ENCODE measurements at regions not wholly inside any gene's neighbourhood (a gene's known extent, or its start where the extent isn't known, plus 50 kb on each side); places are given as distances from the start of the nearest gene placed in this dataset.
A peak's percentile ranks its signal among the peaks of the same experiment; 100 is the strongest.

- 67 to 77% methylated on average over 2 of the region's 2 CpGs for WGBS, 2 donors
- no peak for TF ChIP-seq EP300 (IDR thresholded peaks at IDR 0.05)
- TF ChIP-seq CTCF (IDR thresholded peaks at IDR 0.05): no peak
- no peak for TF ChIP-seq POLR2A (IDR thresholded peaks at IDR 0.05)
- H3K27ac ChIP-seq: peak overlapping the region; percentile 69 to 86 (median 80)
- H3K27me3 ChIP-seq: no peaks in the 10 kb centered on the region
- H3K4me1 ChIP-seq: peaks cover 0 to 32% (median 17%) of the 10 kb centered on the region in 4 donors
- peaks cover 0 to 6% (median 0%) of the 10 kb centered on the region in 4 donors for H3K9me3 ChIP-seq
- no peak for DNase-seq (ENCODE audit: low spot score in 2 of 2)
- no peak overlapping the region for H3K4me3 ChIP-seq
- no peaks in the 10 kb centered on the region for H3K36me3 ChIP-seq
Observed at GRCh38 chr13:44210525-44210924, 163.1 kb upstream of the SERP2 start.

- no peak for TF ChIP-seq CTCF (IDR thresholded peaks at IDR 0.05)
- TF ChIP-seq EP300 (IDR thresholded peaks at IDR 0.05): peak; percentile 61 to 89
Observed at GRCh38 chr13:44211286-44211685, 162.3 kb upstream of the SERP2 start.

GRCh38 chr13:44211704-44212346, 161.8 kb upstream of the SERP2 start:
- H3K27me3 ChIP-seq: no peaks in the 10 kb centered on the region
- 78 to 79% methylated on average over 14 of the region's 14 CpGs for WGBS, 2 donors
- no peaks in the 10 kb centered on the region for H3K36me3 ChIP-seq
- no peak overlapping the region for H3K4me3 ChIP-seq
- no peak for DNase-seq (ENCODE audit: low spot score in 2 of 2)
- no peaks in the 10 kb centered on the region for H3K9me3 ChIP-seq
- H3K27ac ChIP-seq: peak overlapping the region; percentile 69 to 86 (median 80)
- H3K4me1 ChIP-seq: peaks cover 0 to 32% (median 17%) of the 10 kb centered on the region in 4 donors
- TF ChIP-seq CTCF (IDR thresholded peaks at IDR 0.05) (no peak), POLR2A (IDR thresholded peaks at IDR 0.05) (no peak)

More at GRCh38 chr13:44211286-44211685, 162.3 kb upstream of the SERP2 start:
- Histone ChIP-seq H3K27ac (peak overlapping the region; percentile 69 to 86 (median 80)), H3K4me3 (no peak overlapping the region), H3K4me1 (peaks cover 0 to 32% (median 17%) of the 10 kb centered on the region in 4 donors), H3K9me3 (no peaks in the 10 kb centered on the region), H3K36me3 (no peaks in the 10 kb centered on the region), H3K27me3 (no peaks in the 10 kb centered on the region)
- DNase-seq (ENCODE audit: low spot score in 2 of 2): no peak
- WGBS, 2 donors: 46 to 55% methylated on average over 4 of the region's 4 CpGs

- TF ChIP-seq EP300 (IDR thresholded peaks at IDR 0.05) (no peak), CTCF (IDR thresholded peaks at IDR 0.05) (no peak), POLR2A (IDR thresholded peaks at IDR 0.05) (no peak)
- Histone ChIP-seq H3K27me3 (no peaks in the 10 kb centered on the region), H3K36me3 (no peaks in the 10 kb centered on the region), H3K9me3 (no peaks in the 10 kb centered on the region), H3K27ac (peak overlapping the region; percentile 69 to 86 (median 80)), H3K4me3 (no peak overlapping the region), H3K4me1 (peaks cover 0 to 32% (median 17%) of the 10 kb centered on the region in 4 donors)
- 54 to 58% methylated on average over 9 of the region's 9 CpGs for WGBS, 2 donors
- DNase-seq (ENCODE audit: low spot score in 2 of 2): no peak
Observed at GRCh38 chr13:44212633-44213396, 160.8 kb upstream of the SERP2 start.

Data from tibial nerve (tissue), 4 donors.